Hepatocyte (in vitro differentiated cells): ENCODE measurements at regions not wholly inside any gene's neighbourhood (a gene's known extent, or its start where the extent isn't known, plus 50 kb on each side); places are given as distances from the start of the nearest gene placed in this dataset.

Source experiments
- DNase-seq: peaks from one replicate; pipeline ENCODE4 v3.0.0-alpha.2; 2016; ENCODE audit warnings: low spot score
- H2AFZ ChIP-seq: fragments of 200-600 bp; sonication (generic); 2 replicates; pipeline ENCODE4 v1.6.0; 2016; ENCODE audit warnings: antibody characterized with exemption, mild to moderate bottlenecking
- H3K27ac ChIP-seq: fragments of 200-600 bp; sonication (generic); 2 replicates; pipeline ENCODE4 v1.5.1; 2016; ENCODE audit warnings: mild to moderate bottlenecking
- H3K27me3 ChIP-seq: fragments of 200-600 bp; sonication (generic); 2 replicates; pipeline ENCODE4 v1.6.1; 2016
- H3K36me3 ChIP-seq: fragments of 200-600 bp; sonication (generic); replicated peaks from 2 replicates; pipeline ENCODE4 v1.5.1; 2016; ENCODE audit warnings: low read depth; ENCODE audit not compliant: insufficient read depth
- H3K4me1 ChIP-seq: fragments of 200-600 bp; sonication (generic); 2 replicates; pipeline ENCODE4 v1.5.1; 2016; ENCODE audit warnings: mild to moderate bottlenecking, moderate library complexity; ENCODE audit not compliant: insufficient read depth
- H3K4me2 ChIP-seq: fragments of 200-600 bp; sonication (generic); 2 replicates; pipeline ENCODE4 v1.6.0; 2016
- H3K4me3 ChIP-seq: fragments of 200-600 bp; sonication (generic); 2 replicates; pipeline ENCODE4 v1.5.1; 2016; ENCODE audit warnings: mild to moderate bottlenecking
- H3K79me2 ChIP-seq: fragments of 200-600 bp; sonication (generic); 2 replicates; pipeline ENCODE4 v1.6.0; 2017; ENCODE audit warnings: mild to moderate bottlenecking
- H3K9me2 ChIP-seq: fragments of 200-600 bp; sonication (generic); replicated peaks from 2 replicates; pipeline ENCODE4 v1.6.0; 2017; ENCODE audit warnings: mild to moderate bottlenecking; ENCODE audit not compliant: insufficient read depth
- H3K9me3 ChIP-seq: fragments of 200-600 bp; sonication (generic); 2 replicates; pipeline ENCODE4 v1.5.1; 2016; ENCODE audit warnings: low read depth, mild to moderate bottlenecking
- H4K20me1 ChIP-seq: fragments of 200-600 bp; sonication (generic); 2 replicates; pipeline ENCODE4 v1.6.0; 2016; ENCODE audit warnings: mild to moderate bottlenecking; ENCODE audit not compliant: insufficient read depth, poor library complexity, severe bottlenecking
- CTCF ChIP-seq: fragments of 200-600 bp; sonication (generic); IDR thresholded peaks from 2 replicates; pipeline ENCODE4 v1.5.1; 2016; ENCODE audit warnings: antibody characterized with exemption, mild to moderate bottlenecking; ENCODE audit not compliant: poor library complexity
- EZH2 ChIP-seq: fragments of 200-600 bp; sonication (generic); IDR thresholded peaks from 2 replicates; pipeline ENCODE4 v1.6.1; 2016; ENCODE audit warnings: antibody characterized with exemption, mild to moderate bottlenecking, borderline replicate concordance
- EZH2phosphoT487 ChIP-seq: fragments of 200-600 bp; sonication (generic); IDR thresholded peaks from one replicate; pipeline ENCODE4 v1.6.1; 2018; ENCODE audit warnings: antibody characterized with exemption, mild to moderate bottlenecking, low read depth, moderate library complexity; ENCODE audit not compliant: unreplicated experiment, severe bottlenecking
- WGBS: methylation state at CpG from one replicate; pipeline ENCODE4 v1.1.6; 2016; ENCODE audit warnings: low lambda C conversion rate; ENCODE audit errors: missing lambda C conversion rate; 5-methylcytosine and 5-hydroxymethylcytosine counted together

GRCh38 chr3:46090161-46090591 is 62.9 kb upstream of the XCR1 start:
- H3K27me3 ChIP-seq, result no peaks in the 10 kb centered on the region
- H2AFZ ChIP-seq, result no peak overlapping the region
- no peaks in the 10 kb centered on the region for H3K36me3 ChIP-seq
- no peak for TF ChIP-seq EZH2phosphoT487
- no peak for TF ChIP-seq EZH2
- TF ChIP-seq CTCF, result no peak
- no peak for DNase-seq
- no peaks in the 10 kb centered on the region for H3K79me2 ChIP-seq
- H4K20me1 ChIP-seq, result no peaks in the 10 kb centered on the region
- H3K27ac ChIP-seq, result no peak overlapping the region
- no peak overlapping the region for H3K4me2 ChIP-seq
- H3K9me2 ChIP-seq, result no peaks in the 10 kb centered on the region
- H3K4me3 ChIP-seq, result no peak overlapping the region
- H3K9me3 ChIP-seq, result no peaks in the 10 kb centered on the region
- WGBS, result 80% methylated on average over 4 of the region's 4 CpGs
- no peaks in the 10 kb centered on the region for H3K4me1 ChIP-seq

DNA sequence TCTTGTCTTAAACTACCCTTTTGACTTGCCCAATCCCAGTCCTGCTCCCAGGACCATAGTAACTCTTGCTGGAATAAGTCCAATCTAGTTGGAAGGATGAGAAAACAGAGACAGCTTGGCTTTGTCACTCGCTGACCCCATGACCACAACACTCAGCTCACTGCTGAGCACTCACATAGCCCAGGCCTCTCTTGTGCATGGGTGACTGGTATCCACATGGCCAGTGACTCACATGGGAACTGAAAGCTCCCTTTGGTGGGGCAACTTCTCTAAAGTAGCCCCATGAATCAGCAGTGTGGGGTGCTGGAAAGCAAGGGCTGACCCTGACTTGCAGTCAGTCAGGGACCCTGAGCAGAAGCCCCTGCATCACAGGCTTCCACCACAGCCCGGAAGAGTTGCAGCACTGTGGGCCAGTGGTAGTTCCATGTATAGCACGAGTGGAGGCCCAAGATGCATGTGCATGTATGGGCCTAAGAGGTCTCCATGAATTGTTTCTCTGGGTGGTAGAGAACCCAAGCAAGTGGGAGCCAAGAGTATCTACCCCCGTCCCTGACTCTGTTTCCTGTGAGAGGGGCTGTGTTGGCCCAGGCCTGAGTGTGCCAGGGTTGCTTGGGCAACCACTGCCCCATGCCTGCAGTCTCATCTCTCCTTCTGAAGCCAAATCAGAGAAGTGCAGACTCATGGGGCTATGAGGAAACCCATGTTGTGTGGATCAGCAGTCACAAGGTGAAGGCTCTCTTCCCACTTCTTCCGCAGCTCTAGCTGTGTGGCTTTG is 62.1 kb upstream of the XCR1 start:
- no peak overlapping the region for H2AFZ ChIP-seq
- H3K9me3 ChIP-seq, result no peaks in the 10 kb centered on the region
- no peak overlapping the region for H3K4me2 ChIP-seq
- no peaks in the 10 kb centered on the region for H3K4me1 ChIP-seq
- no peak overlapping the region for H3K27ac ChIP-seq
- H3K79me2 ChIP-seq, result no peaks in the 10 kb centered on the region
- peak; percentile 45 for DNase-seq
- no peaks in the 10 kb centered on the region for H4K20me1 ChIP-seq
- WGBS, result 96% methylated on average over 5 of the region's 5 CpGs
- no peaks in the 10 kb centered on the region for H3K36me3 ChIP-seq
- no peaks in the 10 kb centered on the region for H3K27me3 ChIP-seq
- no peak for TF ChIP-seq EZH2phosphoT487
- TF ChIP-seq CTCF, result no peak
- TF ChIP-seq EZH2, result no peak
- no peaks in the 10 kb centered on the region for H3K9me2 ChIP-seq
- no peak overlapping the region for H3K4me3 ChIP-seq

DNA sequence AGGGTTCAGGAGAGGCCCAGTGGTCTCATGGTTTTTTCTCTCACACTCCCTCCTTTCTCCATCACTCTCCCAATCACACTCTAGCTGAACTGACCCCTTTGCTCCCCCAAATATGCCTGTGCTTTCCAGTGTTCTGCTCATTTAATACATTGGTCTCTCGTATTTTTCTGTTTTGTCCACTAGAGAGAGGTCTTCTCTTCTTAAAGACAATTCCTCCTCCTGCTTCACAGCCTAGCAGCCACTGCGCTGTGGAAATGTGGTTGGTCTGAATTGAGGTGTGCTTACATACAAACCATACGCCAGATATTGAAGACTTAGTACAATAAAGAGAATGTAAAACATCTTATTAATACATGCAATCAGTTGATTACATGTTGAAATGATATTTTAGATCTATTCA is 60.6 kb upstream of the XCR1 start:
- Histone ChIP-seq H2AFZ (no peak overlapping the region), H3K9me2 (no peaks in the 10 kb centered on the region), H3K4me1 (no peaks in the 10 kb centered on the region), H3K36me3 (no peaks in the 10 kb centered on the region), H3K4me3 (no peak overlapping the region), H3K9me3 (no peaks in the 10 kb centered on the region), H3K27me3 (no peaks in the 10 kb centered on the region), H3K79me2 (no peaks in the 10 kb centered on the region), H4K20me1 (no peaks in the 10 kb centered on the region), H3K4me2 (no peak overlapping the region), H3K27ac (no peak overlapping the region)
- WGBS, result 74% methylated on average over 3 of the region's 3 CpGs
- DNase-seq, result peak; percentile 31
- TF ChIP-seq EZH2, result no peak
- no peak for TF ChIP-seq EZH2phosphoT487
- peak; percentile 46 for TF ChIP-seq CTCF
